ENCODE measurements at regions not wholly inside any gene's neighbourhood (a gene's known extent, or its start where the extent isn't known, plus 50 kb on each side); places are given as distances from the start of the nearest gene placed in this dataset.

DNA sequence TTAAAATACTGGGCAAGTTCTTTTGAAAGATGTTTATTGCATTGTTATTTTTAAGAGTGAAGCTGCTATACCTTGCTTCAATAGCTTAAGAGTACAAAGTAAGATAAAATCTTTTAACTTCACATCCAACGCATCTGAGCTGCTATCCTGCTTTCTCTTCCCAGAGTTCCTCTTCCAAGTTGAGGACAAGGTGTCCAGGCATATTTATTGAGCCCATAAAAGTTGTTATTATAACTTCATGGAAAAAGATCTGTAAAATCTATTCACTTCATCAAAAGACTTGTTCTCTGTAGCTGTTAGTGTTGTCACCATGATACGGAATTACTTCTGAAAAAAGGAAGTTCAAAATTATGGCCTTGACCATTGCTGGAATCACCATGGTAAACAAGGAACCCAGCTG, 306.2 kb upstream of the ELAVL2 start:
- Histone ChIP-seq H3K4me1 (no peaks in the 10 kb centered on the region), H3K36me3 (no peaks in the 10 kb centered on the region), H4K20me1 (ENCODE audit: low read depth) (no peaks in the 10 kb centered on the region), H3K9ac (no peak overlapping the region), H3K79me2 (ENCODE audit: low read depth) (no peaks in the 10 kb centered on the region), H3K27me3 (no peaks in the 10 kb centered on the region), H2AFZ (replicated peaks) (no peak overlapping the region), H3K4me2 (no peak overlapping the region), H3K27ac (no peak overlapping the region), H3K4me3 (no peak overlapping the region), H3F3A (ENCODE audit: low read depth) (no peaks in the 10 kb centered on the region), H3K9me3 (ENCODE audit: low read depth) (no peaks in the 10 kb centered on the region)
- H3K36me3 Mint-ChIP-seq, result no peaks in the 10 kb centered on the region
- H3K9me3 Mint-ChIP-seq, result peaks cover 4% of the 10 kb centered on the region
- H3K27me3 Mint-ChIP-seq (ENCODE audit: insufficient read depth, low read depth), result no peaks in the 10 kb centered on the region
- H3K27ac Mint-ChIP-seq, result no peak overlapping the region
- DNase-seq (ENCODE audit: low spot score), result no peak
- no peak overlapping the region for H3K4me3 Mint-ChIP-seq
- no peaks in the 10 kb centered on the region for H3K4me1 Mint-ChIP-seq
- no peak for TF ChIP-seq EZH2 (IDR thresholded peaks at IDR 0.05)
- no peak for TF ChIP-seq EZH2phosphoT487 (IDR thresholded peaks at IDR 0.05)
- TF ChIP-seq, protein P1, sequence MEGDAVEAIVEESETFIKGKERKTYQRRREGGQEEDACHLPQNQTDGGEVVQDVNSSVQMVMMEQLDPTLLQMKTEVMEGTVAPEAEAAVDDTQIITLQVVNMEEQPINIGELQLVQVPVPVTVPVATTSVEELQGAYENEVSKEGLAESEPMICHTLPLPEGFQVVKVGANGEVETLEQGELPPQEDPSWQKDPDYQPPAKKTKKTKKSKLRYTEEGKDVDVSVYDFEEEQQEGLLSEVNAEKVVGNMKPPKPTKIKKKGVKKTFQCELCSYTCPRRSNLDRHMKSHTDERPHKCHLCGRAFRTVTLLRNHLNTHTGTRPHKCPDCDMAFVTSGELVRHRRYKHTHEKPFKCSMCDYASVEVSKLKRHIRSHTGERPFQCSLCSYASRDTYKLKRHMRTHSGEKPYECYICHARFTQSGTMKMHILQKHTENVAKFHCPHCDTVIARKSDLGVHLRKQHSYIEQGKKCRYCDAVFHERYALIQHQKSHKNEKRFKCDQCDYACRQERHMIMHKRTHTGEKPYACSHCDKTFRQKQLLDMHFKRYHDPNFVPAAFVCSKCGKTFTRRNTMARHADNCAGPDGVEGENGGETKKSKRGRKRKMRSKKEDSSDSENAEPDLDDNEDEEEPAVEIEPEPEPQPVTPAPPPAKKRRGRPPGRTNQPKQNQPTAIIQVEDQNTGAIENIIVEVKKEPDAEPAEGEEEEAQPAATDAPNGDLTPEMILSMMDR (IDR thresholded peaks at IDR 0.05), result no peak

DNA sequence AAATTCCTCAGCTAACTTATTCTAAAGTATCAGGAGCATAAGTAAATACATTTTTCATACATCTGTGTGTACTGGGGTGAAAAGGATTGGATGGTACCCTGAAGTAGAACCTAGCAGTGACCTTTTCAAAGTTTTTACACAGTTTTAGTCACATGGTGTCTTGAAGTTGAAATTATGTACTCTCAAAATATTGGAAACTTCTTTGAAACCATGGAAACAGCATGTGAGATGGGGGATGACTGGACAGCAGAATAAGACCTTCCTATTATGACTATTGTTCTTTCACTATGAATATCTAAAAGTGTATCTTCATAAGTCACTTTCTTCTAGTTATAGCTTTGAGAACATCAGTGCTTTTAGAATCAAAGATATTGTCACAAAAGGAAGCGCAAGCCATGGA, 301.5 kb upstream of the ELAVL2 start:
- Mint-ChIP-seq H3K27me3 (ENCODE audit: insufficient read depth, low read depth) (no peaks in the 10 kb centered on the region), H3K36me3 (no peaks in the 10 kb centered on the region), H3K9me3 (no peaks in the 10 kb centered on the region), H3K4me3 (no peak overlapping the region), H3K27ac (no peak overlapping the region), H3K4me1 (no peaks in the 10 kb centered on the region)
- no peaks in the 10 kb centered on the region for H3K36me3 ChIP-seq
- TF ChIP-seq EZH2 (IDR thresholded peaks at IDR 0.05), result no peak
- TF ChIP-seq, protein P1 (IDR thresholded peaks at IDR 0.05), result no peak
- TF ChIP-seq EZH2phosphoT487 (IDR thresholded peaks at IDR 0.05), result no peak
- H3K27me3 ChIP-seq, result no peaks in the 10 kb centered on the region
- no peaks in the 10 kb centered on the region for H3F3A ChIP-seq (ENCODE audit: low read depth)
- no peaks in the 10 kb centered on the region for H4K20me1 ChIP-seq (ENCODE audit: low read depth)
- H3K9me3 ChIP-seq (ENCODE audit: low read depth), result no peaks in the 10 kb centered on the region
- H3K4me2 ChIP-seq, result no peak overlapping the region
- H3K4me1 ChIP-seq, result no peaks in the 10 kb centered on the region
- no peak for DNase-seq (ENCODE audit: low spot score)
- no peak overlapping the region for H3K27ac ChIP-seq
- H3K4me3 ChIP-seq, result no peak overlapping the region
- no peak overlapping the region for H2AFZ ChIP-seq (replicated peaks)
- H3K79me2 ChIP-seq (ENCODE audit: low read depth), result no peaks in the 10 kb centered on the region
- H3K9ac ChIP-seq, result no peak overlapping the region

DNA sequence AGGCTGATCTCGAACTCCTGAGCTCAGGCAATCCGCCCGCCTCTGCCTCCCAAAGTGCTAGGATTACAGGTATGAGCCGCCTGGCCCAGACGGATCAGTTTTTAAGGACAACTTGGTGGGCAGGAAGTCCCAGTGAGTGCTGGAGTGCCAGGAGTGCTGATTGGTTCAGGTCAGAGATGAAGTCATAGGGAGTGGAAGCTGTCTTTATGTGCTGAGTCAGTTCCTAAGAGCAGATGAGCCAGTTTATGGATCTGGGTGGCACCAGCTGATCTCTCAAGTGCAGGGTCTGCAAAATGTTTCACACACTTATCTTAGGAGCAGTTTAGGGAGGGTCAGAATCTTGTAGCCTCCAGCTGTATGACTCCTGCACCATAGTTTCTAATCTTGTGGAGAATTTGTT, 292.1 kb upstream of the ELAVL2 start:
- no peaks in the 10 kb centered on the region for H3F3A ChIP-seq (ENCODE audit: low read depth)
- H3K36me3 Mint-ChIP-seq, result no peaks in the 10 kb centered on the region
- no peak overlapping the region for H3K4me3 ChIP-seq
- no peaks in the 10 kb centered on the region for H3K36me3 ChIP-seq
- H3K9me3 ChIP-seq (ENCODE audit: low read depth), result no peaks in the 10 kb centered on the region
- H3K27me3 Mint-ChIP-seq (ENCODE audit: insufficient read depth, low read depth), result no peaks in the 10 kb centered on the region
- no peaks in the 10 kb centered on the region for H4K20me1 ChIP-seq (ENCODE audit: low read depth)
- no peak overlapping the region for H3K4me2 ChIP-seq
- no peak overlapping the region for H3K9ac ChIP-seq
- no peaks in the 10 kb centered on the region for H3K9me3 Mint-ChIP-seq
- no peaks in the 10 kb centered on the region for H3K4me1 Mint-ChIP-seq
- peak overlapping the region; percentile 57 for H2AFZ ChIP-seq (replicated peaks)
- H3K79me2 ChIP-seq (ENCODE audit: low read depth), result no peaks in the 10 kb centered on the region
- no peaks in the 10 kb centered on the region for H3K4me1 ChIP-seq
- H3K27ac Mint-ChIP-seq, result no peak overlapping the region
- no peak for DNase-seq (ENCODE audit: low spot score)
- no peak overlapping the region for H3K27ac ChIP-seq
- no peaks in the 10 kb centered on the region for H3K27me3 ChIP-seq
- no peak overlapping the region for H3K4me3 Mint-ChIP-seq
- TF ChIP-seq EZH2 (IDR thresholded peaks at IDR 0.05), result no peak
- TF ChIP-seq EZH2phosphoT487 (IDR thresholded peaks at IDR 0.05), result no peak
- TF ChIP-seq, protein P1 (IDR thresholded peaks at IDR 0.05), result no peak

Measured in neural progenitor cell (in vitro differentiated cells).